ENCODE measurements at regions not wholly inside any gene's neighbourhood (a gene's known extent, or its start where the extent isn't known, plus 50 kb on each side); places are given as distances from the start of the nearest gene placed in this dataset.

GRCh38 chr9:13621872-13622564, 342.5 kb upstream of the MPDZ start:
- H3K27me3 Mint-ChIP-seq: no peaks in the 10 kb centered on the region
- H3K36me3 ChIP-seq (ENCODE audit: control insufficient read depth, insufficient read depth, low read length): no peaks in the 10 kb centered on the region
- peaks cover 1 to 18% (median 4%) of the 10 kb centered on the region in 7 donors for H3K9me3 Mint-ChIP-seq
- H3K9me3 ChIP-seq (ENCODE audit: control insufficient read depth in 2 of 2, low read length in 2 of 2): no peaks in the 10 kb centered on the region
- no peak overlapping the region for H3K27ac ChIP-seq (ENCODE audit: insufficient read depth, low read length, poor library complexity, severe bottlenecking)
- no peak overlapping the region for H3K27ac Mint-ChIP-seq
- H3K4me3 ChIP-seq (ENCODE audit: low read depth, low read length): no peak overlapping the region
- ATAC-seq (ENCODE audit: low read depth in 2 of 2) (no peak), DNase-seq (no peak)
- H3K27me3 ChIP-seq (ENCODE audit: control insufficient read depth, insufficient read depth, low read length): no peaks in the 10 kb centered on the region
- H3K4me1 ChIP-seq (ENCODE audit: control insufficient read depth, insufficient read depth, low read length, poor library complexity, severe bottlenecking): no peaks in the 10 kb centered on the region
- H3K4me1 Mint-ChIP-seq: no peaks in the 10 kb centered on the region
- no peaks in the 10 kb centered on the region for H3K36me3 Mint-ChIP-seq
- no peak overlapping the region for H3K4me3 Mint-ChIP-seq

GRCh38 chr9:13616491-13617035, 337.1 kb upstream of the MPDZ start:
- no peak overlapping the region for H3K27ac ChIP-seq (ENCODE audit: insufficient read depth, low read length, poor library complexity, severe bottlenecking)
- ATAC-seq (ENCODE audit: low read depth in 2 of 2) (no peak), DNase-seq (no peak)
- Mint-ChIP-seq H3K4me1 (no peaks in the 10 kb centered on the region), H3K36me3 (no peaks in the 10 kb centered on the region), H3K4me3 (no peak overlapping the region), H3K9me3 (peaks cover 0 to 18% (median 6%) of the 10 kb centered on the region in 7 donors), H3K27me3 (no peaks in the 10 kb centered on the region), H3K27ac (no peak overlapping the region)
- H3K4me1 ChIP-seq (ENCODE audit: control insufficient read depth, insufficient read depth, low read length, poor library complexity, severe bottlenecking): no peaks in the 10 kb centered on the region
- H3K27me3 ChIP-seq (ENCODE audit: control insufficient read depth, insufficient read depth, low read length): no peaks in the 10 kb centered on the region
- no peaks in the 10 kb centered on the region for H3K36me3 ChIP-seq (ENCODE audit: control insufficient read depth, insufficient read depth, low read length)
- no peaks in the 10 kb centered on the region for H3K9me3 ChIP-seq (ENCODE audit: control insufficient read depth in 2 of 2, low read length in 2 of 2)
- no peak overlapping the region for H3K4me3 ChIP-seq (ENCODE audit: low read depth, low read length)

GRCh38 chr9:13615660-13616490, 336.4 kb upstream of the MPDZ start:
- Mint-ChIP-seq H3K36me3 (no peaks in the 10 kb centered on the region), H3K27me3 (no peaks in the 10 kb centered on the region), H3K4me1 (no peaks in the 10 kb centered on the region), H3K27ac (no peak overlapping the region), H3K9me3 (peaks cover 0 to 14% (median 6%) of the 10 kb centered on the region in 7 donors), H3K4me3 (no peak overlapping the region)
- Histone ChIP-seq H3K27me3 (ENCODE audit: control insufficient read depth, insufficient read depth, low read length) (no peaks in the 10 kb centered on the region), H3K4me1 (ENCODE audit: control insufficient read depth, insufficient read depth, low read length, poor library complexity, severe bottlenecking) (no peaks in the 10 kb centered on the region), H3K36me3 (ENCODE audit: control insufficient read depth, insufficient read depth, low read length) (no peaks in the 10 kb centered on the region), H3K9me3 (ENCODE audit: control insufficient read depth in 2 of 2, low read length in 2 of 2) (no peaks in the 10 kb centered on the region), H3K27ac (ENCODE audit: insufficient read depth, low read length, poor library complexity, severe bottlenecking) (no peak overlapping the region), H3K4me3 (ENCODE audit: low read depth, low read length) (no peak overlapping the region)
- DNase-seq (no peak), ATAC-seq (ENCODE audit: low read depth in 2 of 2) (no peak)

- H3K9me3 Mint-ChIP-seq: peaks cover 0 to 14% (median 6%) of the 10 kb centered on the region in 7 donors
- no peaks in the 10 kb centered on the region for H3K9me3 ChIP-seq (ENCODE audit: control insufficient read depth in 2 of 2, low read length in 2 of 2)
- H3K27me3 ChIP-seq (ENCODE audit: control insufficient read depth, insufficient read depth, low read length): no peaks in the 10 kb centered on the region
- no peak overlapping the region for H3K4me3 Mint-ChIP-seq
- no peaks in the 10 kb centered on the region for H3K4me1 Mint-ChIP-seq
- no peak for ATAC-seq (ENCODE audit: low read depth in 2 of 2)
- no peak overlapping the region for H3K4me3 ChIP-seq (ENCODE audit: low read depth, low read length)
- H3K27ac Mint-ChIP-seq: no peak overlapping the region
- no peak overlapping the region for H3K27ac ChIP-seq (ENCODE audit: insufficient read depth, low read length, poor library complexity, severe bottlenecking)
- no peaks in the 10 kb centered on the region for H3K4me1 ChIP-seq (ENCODE audit: control insufficient read depth, insufficient read depth, low read length, poor library complexity, severe bottlenecking)
- no peaks in the 10 kb centered on the region for H3K27me3 Mint-ChIP-seq
- no peaks in the 10 kb centered on the region for H3K36me3 Mint-ChIP-seq
- H3K36me3 ChIP-seq (ENCODE audit: control insufficient read depth, insufficient read depth, low read length): no peaks in the 10 kb centered on the region
- no peak for DNase-seq
Measured at GRCh38 chr9:13614060-13614459, 334.6 kb upstream of the MPDZ start.

- Mint-ChIP-seq H3K36me3 (no peaks in the 10 kb centered on the region), H3K9me3 (peaks cover 0 to 14% (median 5%) of the 10 kb centered on the region in 7 donors), H3K27ac (no peak overlapping the region), H3K27me3 (no peaks in the 10 kb centered on the region), H3K4me3 (no peak overlapping the region), H3K4me1 (no peaks in the 10 kb centered on the region)
- Histone ChIP-seq H3K4me1 (ENCODE audit: control insufficient read depth, insufficient read depth, low read length, poor library complexity, severe bottlenecking) (no peaks in the 10 kb centered on the region), H3K27me3 (ENCODE audit: control insufficient read depth, insufficient read depth, low read length) (no peaks in the 10 kb centered on the region), H3K36me3 (ENCODE audit: control insufficient read depth, insufficient read depth, low read length) (no peaks in the 10 kb centered on the region), H3K9me3 (ENCODE audit: control insufficient read depth in 2 of 2, low read length in 2 of 2) (no peaks in the 10 kb centered on the region), H3K4me3 (ENCODE audit: low read depth, low read length) (no peak overlapping the region), H3K27ac (ENCODE audit: insufficient read depth, low read length, poor library complexity, severe bottlenecking) (no peak overlapping the region)
- DNase-seq: no peak
- no peak for ATAC-seq (ENCODE audit: low read depth in 2 of 2)
Measured at GRCh38 chr9:13613296-13613695, 333.8 kb upstream of the MPDZ start.

GRCh38 chr9:13608451-13608850, 329.0 kb upstream of the MPDZ start:
- Histone ChIP-seq H3K27ac (ENCODE audit: insufficient read depth, low read length, poor library complexity, severe bottlenecking) (no peak overlapping the region), H3K9me3 (ENCODE audit: control insufficient read depth in 2 of 2, low read length in 2 of 2) (no peaks in the 10 kb centered on the region), H3K36me3 (ENCODE audit: control insufficient read depth, insufficient read depth, low read length) (no peaks in the 10 kb centered on the region), H3K27me3 (ENCODE audit: control insufficient read depth, insufficient read depth, low read length) (no peaks in the 10 kb centered on the region), H3K4me1 (ENCODE audit: control insufficient read depth, insufficient read depth, low read length, poor library complexity, severe bottlenecking) (no peaks in the 10 kb centered on the region), H3K4me3 (ENCODE audit: low read depth, low read length) (no peak overlapping the region)
- Mint-ChIP-seq H3K27me3 (no peaks in the 10 kb centered on the region), H3K36me3 (no peaks in the 10 kb centered on the region), H3K9me3 (peaks cover 0 to 8% (median 2%) of the 10 kb centered on the region in 7 donors), H3K4me1 (no peaks in the 10 kb centered on the region), H3K27ac (no peak overlapping the region), H3K4me3 (no peak overlapping the region)
- no peak for ATAC-seq (ENCODE audit: low read depth in 2 of 2)
- no peak for DNase-seq

- no peaks in the 10 kb centered on the region for H3K36me3 Mint-ChIP-seq
- Histone ChIP-seq H3K4me1 (ENCODE audit: control insufficient read depth, insufficient read depth, low read length, poor library complexity, severe bottlenecking) (no peaks in the 10 kb centered on the region), H3K27me3 (ENCODE audit: control insufficient read depth, insufficient read depth, low read length) (no peaks in the 10 kb centered on the region), H3K27ac (ENCODE audit: insufficient read depth, low read length, poor library complexity, severe bottlenecking) (no peak overlapping the region), H3K36me3 (ENCODE audit: control insufficient read depth, insufficient read depth, low read length) (no peaks in the 10 kb centered on the region), H3K4me3 (ENCODE audit: low read depth, low read length) (no peak overlapping the region), H3K9me3 (ENCODE audit: control insufficient read depth in 2 of 2, low read length in 2 of 2) (no peaks in the 10 kb centered on the region)
- H3K27me3 Mint-ChIP-seq: no peaks in the 10 kb centered on the region
- DNase-seq (no peak), ATAC-seq (ENCODE audit: low read depth in 2 of 2) (no peak)
- H3K4me1 Mint-ChIP-seq: no peaks in the 10 kb centered on the region
- H3K9me3 Mint-ChIP-seq: peaks cover 0 to 11% (median 3%) of the 10 kb centered on the region in 7 donors
- no peak overlapping the region for H3K4me3 Mint-ChIP-seq
- no peak overlapping the region for H3K27ac Mint-ChIP-seq
Measured at GRCh38 chr9:13607481-13608441, 328.3 kb upstream of the MPDZ start.

Data from CD4-positive, CD25-positive, alpha-beta regulatory T cell (primary cell).